IMR-90 (cell line): ENCODE measurements at regions not wholly inside any gene's neighbourhood (a gene's known extent, or its start where the extent isn't known, plus 50 kb on each side); places are given as distances from the start of the nearest gene placed in this dataset.

Experiments
- ATAC-seq: fragments of 200-7000 bp; cut with Tn5 transposase; 2 replicates; pipeline ENCODE4 v1.9.1; 2020; ENCODE audit warnings: low read depth, mild to moderate bottlenecking, moderate library complexity
- BruUV-seq: library from RNA; stranded (reverse); fragments of 400-500 nt; replicated peaks from 2 replicates; lab custom pipeline; 2021; lab: Mats Ljungman, UMichigan
- CTCF ChIA-PET: fragments of 300-600 bp; formaldehyde crosslinking; extraction: SDS; loops from one replicate; lab custom pipeline; 2021; ENCODE audit warnings: antibody characterized with exemption; lab: Yijun Ruan, JAX
- POLR2A ChIA-PET: fragments of 300-600 bp; sonication (Branson Sonifier 250); formaldehyde crosslinking; loops from one replicate; lab custom pipeline; 2022; ENCODE audit warnings: antibody characterized with exemption; ENCODE audit not compliant: unreplicated experiment; lab: Charles Lee
- DNase-seq: peaks from one replicate; pipeline ENCODE4 v3.0.0; 2013
- H2AFZ ChIP-seq: replicated peaks from 2 replicates; pipeline ENCODE3; 2013; ENCODE audit warnings: low read length, mild to moderate bottlenecking; ENCODE audit not compliant: poor library complexity
- H2AK5ac ChIP-seq: 2 replicates; pipeline ENCODE4 v1.6.1; 2013; ENCODE audit warnings: low read depth, low read length, inconsistent platforms
- H2AK9ac ChIP-seq: replicated peaks from 2 replicates; pipeline ENCODE3; 2013; ENCODE audit warnings: mild to moderate bottlenecking, low read depth, low read length, moderate library complexity; ENCODE audit not compliant: poor library complexity
- H2BK120ac ChIP-seq: 2 replicates; pipeline ENCODE4 v1.6.1; 2013; ENCODE audit warnings: low read depth, low read length, inconsistent platforms
- H2BK15ac ChIP-seq: 3 replicates; pipeline ENCODE4 v1.6.1; 2013; ENCODE audit warnings: low read depth, low read length, inconsistent platforms
- H2BK20ac ChIP-seq: 2 replicates; pipeline ENCODE4 v1.6.1; 2013; ENCODE audit warnings: low read depth, mild to moderate bottlenecking, inconsistent platforms, low read length, moderate library complexity
- H2BK5ac ChIP-seq: 2 replicates; pipeline ENCODE4 v1.6.1; 2013; ENCODE audit warnings: mild to moderate bottlenecking, low read depth, low read length, inconsistent platforms; ENCODE audit not compliant: poor library complexity, severe bottlenecking
- H3K14ac ChIP-seq: replicated peaks from 2 replicates; pipeline ENCODE4 v1.6.1; 2013; ENCODE audit warnings: low read depth, low read length, inconsistent platforms
- H3K18ac ChIP-seq: 2 replicates; pipeline ENCODE4 v1.6.1; 2013; ENCODE audit warnings: low read depth, low read length, control low read depth
- H3K23ac ChIP-seq: 2 replicates; pipeline ENCODE4 v1.6.1; 2013; ENCODE audit warnings: low read depth, low read length, inconsistent platforms
- H3K27ac ChIP-seq: 2 replicates; pipeline ENCODE4 v1.5.1; 2013; ENCODE audit warnings: mild to moderate bottlenecking, control low read depth, low read length; ENCODE audit not compliant: insufficient read depth
- H3K27me3 ChIP-seq: 2 replicates; pipeline ENCODE4 v1.6.1; 2013; ENCODE audit warnings: low read length; ENCODE audit not compliant: control insufficient read depth, insufficient read depth
- H3K36me3 ChIP-seq: 2 replicates; pipeline ENCODE4 v1.6.1; 2013; ENCODE audit warnings: low read length, mixed read lengths; ENCODE audit not compliant: control insufficient read depth, insufficient read depth
- H3K4ac ChIP-seq: 2 replicates; pipeline ENCODE4 v1.6.1; 2013; ENCODE audit warnings: low read depth, low read length, inconsistent platforms
- H3K4me1 ChIP-seq: 2 replicates; pipeline ENCODE4 v1.6.1; 2013; ENCODE audit warnings: low read length, mixed read lengths; ENCODE audit not compliant: control insufficient read depth, insufficient read depth
- H3K4me2 ChIP-seq: 2 replicates; pipeline ENCODE4 v1.6.1; 2013; ENCODE audit warnings: low read depth, mild to moderate bottlenecking, control low read depth, low read length, moderate library complexity
- H3K4me3 ChIP-seq: 2 replicates; pipeline ENCODE4 v1.5.1; 2013; ENCODE audit warnings: low read depth, mild to moderate bottlenecking, control low read depth, low read length, moderate library complexity; ENCODE audit not compliant: insufficient read depth
- H3K56ac ChIP-seq: 2 replicates; pipeline ENCODE4 v1.6.1; 2013; ENCODE audit warnings: low read length, inconsistent platforms; ENCODE audit not compliant: insufficient read depth; ENCODE audit errors: extremely low read depth
- H3K79me1 ChIP-seq, 2 experiments: 2 replicates each; pipeline ENCODE4 v1.6.1; 2013; ENCODE audit warnings: low read length in 2 of 2, inconsistent platforms in 1 of 2, low read depth in 1 of 2
- H3K9ac ChIP-seq: 2 replicates; pipeline ENCODE4 v1.6.1; 2013; ENCODE audit warnings: low read depth, low read length, control low read depth
- H3K9me1 ChIP-seq: 2 replicates; pipeline ENCODE4 v1.6.1; 2013; ENCODE audit warnings: low read length, inconsistent platforms; ENCODE audit not compliant: insufficient read depth
- H3K9me3 ChIP-seq: 2 replicates; pipeline ENCODE4 v1.6.1; 2013; ENCODE audit warnings: low read length; ENCODE audit not compliant: control insufficient read depth, insufficient read depth
- H4K20me1 ChIP-seq: 2 replicates; pipeline ENCODE4 v1.6.1; 2013; ENCODE audit warnings: low read length, inconsistent platforms; ENCODE audit not compliant: insufficient read depth
- H4K5ac ChIP-seq: 2 replicates; pipeline ENCODE4 v1.6.1; 2013; ENCODE audit warnings: mild to moderate bottlenecking, low read depth, low read length, control low read depth
- H4K8ac ChIP-seq, 2 experiments: 2 replicates each; pipeline ENCODE4 v1.6.1; 2013; ENCODE audit warnings: low read depth in 2 of 2, low read length in 2 of 2, control low read depth in 1 of 2, inconsistent platforms in 1 of 2
- H4K91ac ChIP-seq: 2 replicates; pipeline ENCODE4 v1.6.1; 2013; ENCODE audit warnings: low read depth, low read length, inconsistent platforms; ENCODE audit not compliant: insufficient read depth
- BHLHE40 ChIP-seq: fragments of 150-350 bp; IDR thresholded peaks from 2 replicates; pipeline ENCODE4 v1.6.1; 2016; ENCODE audit warnings: mild to moderate bottlenecking, low read depth, low read length
- CEBPB ChIP-seq: IDR thresholded peaks from 2 replicates; pipeline ENCODE4 v1.6.1; 2012; ENCODE audit warnings: low read depth, low read length, improper control_type of control experiment
- CHD1 ChIP-seq: IDR thresholded peaks from 2 replicates; pipeline ENCODE4 v1.6.1; 2012; ENCODE audit warnings: low read depth, low read length, improper control_type of control experiment
- MAZ ChIP-seq: IDR thresholded peaks from 2 replicates; pipeline ENCODE4 v1.6.1; 2012; ENCODE audit warnings: low read depth, mild to moderate bottlenecking, low read length, improper control_type of control experiment, moderate library complexity, borderline replicate concordance
- MXI1 ChIP-seq: IDR thresholded peaks from 2 replicates; pipeline ENCODE4 v1.6.1; 2012; ENCODE audit warnings: low read depth, mild to moderate bottlenecking, low read length, moderate library complexity, borderline replicate concordance
- NFE2L2 ChIP-seq: fragments of 150-350 bp; IDR thresholded peaks from 2 replicates; pipeline ENCODE4 v1.6.1; 2016; ENCODE audit warnings: low read depth, mild to moderate bottlenecking, low read length
- POLR2A ChIP-seq: IDR thresholded peaks from 2 replicates; pipeline ENCODE4 v1.6.1; 2012; ENCODE audit warnings: mild to moderate bottlenecking, low read depth, low read length
- RAD21 ChIP-seq: IDR thresholded peaks from 2 replicates; pipeline ENCODE4 v1.6.1; 2012; ENCODE audit warnings: low read length, improper control_type of control experiment
- RCOR1 ChIP-seq: IDR thresholded peaks from 2 replicates; pipeline ENCODE4 v1.6.1; 2012; ENCODE audit warnings: mild to moderate bottlenecking, low read length, improper control_type of control experiment; ENCODE audit not compliant: insufficient replicate concordance
- RFX5 ChIP-seq: IDR thresholded peaks from 2 replicates; pipeline ENCODE4 v1.8.0; 2012; ENCODE audit warnings: low read depth, mild to moderate bottlenecking, low read length, moderate library complexity
- WGBS, 2 experiments: methylation state at CpG; one replicate each; pipeline versions ENCODE4 v1.1.5 to v1.1.7; 2013; ENCODE audit warnings: missing lambda C conversion rate in 2 of 2; ENCODE audit not compliant: insufficient read length in 1 of 2; ENCODE audit errors: extremely low coverage in 2 of 2; 5-methylcytosine and 5-hydroxymethylcytosine counted together
- dilution Hi-C: fragments of 300-500 bp; cut with HindIII; formaldehyde crosslinking; loops from one replicate; pipeline ENCODE4 v1.14.3; 2018; ENCODE audit warnings: low sequenced_read_pairs; ENCODE audit not compliant: unreplicated experiment
- in situ Hi-C: fragments of 300-500 bp; cut with MboI; formaldehyde crosslinking; loops from 3 replicates; pipeline ENCODE4 v1.14.3; 2019; ENCODE audit warnings: low sequenced_read_pairs, inconsistent platforms, mixed read lengths
- intact Hi-C: fragments of 100-400 bp; cut with micrococcal nuclease; formaldehyde crosslinking; loops from 2 replicates; pipeline ENCODE4 v1.10.0; 2022
- TF ChIP-seq, protein P1 (sequence below): fragments of 150-350 bp; IDR thresholded peaks from 2 replicates; pipeline ENCODE4 v1.6.1; 2017; ENCODE audit warnings: mild to moderate bottlenecking, antibody characterized with exemption, low read length, low read depth
- TF ChIP-seq, protein P2 (sequence below): fragments of 150-350 bp; IDR thresholded peaks from 2 replicates; pipeline ENCODE4 v1.6.1; 2016; ENCODE audit warnings: low read depth, mild to moderate bottlenecking, low read length, moderate library complexity, borderline replicate concordance
- TF ChIP-seq, protein P3 (sequence below): conservative IDR thresholded peaks from 2 replicates; pipeline ENCODE4 v1.5.1; 2012; ENCODE audit warnings: mild to moderate bottlenecking, low read depth, low read length, improper control_type of control experiment

DNA sequence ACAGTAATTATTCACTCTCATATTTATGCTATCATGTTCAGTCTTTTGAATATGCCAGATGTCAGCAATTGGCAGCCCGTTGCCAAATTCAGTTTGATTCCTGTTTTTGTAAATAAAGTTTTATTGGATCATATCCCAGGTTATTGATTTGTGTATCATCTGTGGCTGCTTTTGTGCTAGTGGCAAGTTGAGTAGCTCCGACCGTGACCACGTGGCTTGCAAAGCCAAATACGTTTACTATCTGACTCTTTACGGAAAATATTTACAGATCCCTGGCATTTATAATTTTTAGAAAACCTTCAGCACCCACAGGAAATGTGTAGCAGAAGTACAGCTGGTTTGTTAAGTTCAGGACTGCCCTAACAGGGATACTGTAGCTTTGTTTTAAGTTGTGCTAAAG lies 67.4 kb downstream of the VCX2 start:
- no peaks in the 10 kb centered on the region for H3K9me1 ChIP-seq
- no peak overlapping the region for H2BK15ac ChIP-seq
- ChIA-PET POLR2A (no interaction called here), CTCF (no interaction called here)
- H3K79me1 ChIP-seq = no peaks in the 10 kb centered on the region
- H2AK9ac ChIP-seq = no peak overlapping the region
- no peak overlapping the region for H2BK20ac ChIP-seq
- no peak overlapping the region for H4K8ac ChIP-seq
- TF ChIP-seq, protein P1, sequence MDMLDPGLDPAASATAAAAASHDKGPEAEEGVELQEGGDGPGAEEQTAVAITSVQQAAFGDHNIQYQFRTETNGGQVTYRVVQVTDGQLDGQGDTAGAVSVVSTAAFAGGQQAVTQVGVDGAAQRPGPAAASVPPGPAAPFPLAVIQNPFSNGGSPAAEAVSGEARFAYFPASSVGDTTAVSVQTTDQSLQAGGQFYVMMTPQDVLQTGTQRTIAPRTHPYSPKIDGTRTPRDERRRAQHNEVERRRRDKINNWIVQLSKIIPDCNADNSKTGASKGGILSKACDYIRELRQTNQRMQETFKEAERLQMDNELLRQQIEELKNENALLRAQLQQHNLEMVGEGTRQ = no peak
- TF ChIP-seq RCOR1 (no peak), CHD1 (no peak), NFE2L2 (no peak), RFX5 (no peak), MXI1 (no peak), RAD21 (no peak), POLR2A (no peak), CEBPB (no peak), BHLHE40 (no peak), MAZ (no peak)
- TF ChIP-seq, protein P2, sequence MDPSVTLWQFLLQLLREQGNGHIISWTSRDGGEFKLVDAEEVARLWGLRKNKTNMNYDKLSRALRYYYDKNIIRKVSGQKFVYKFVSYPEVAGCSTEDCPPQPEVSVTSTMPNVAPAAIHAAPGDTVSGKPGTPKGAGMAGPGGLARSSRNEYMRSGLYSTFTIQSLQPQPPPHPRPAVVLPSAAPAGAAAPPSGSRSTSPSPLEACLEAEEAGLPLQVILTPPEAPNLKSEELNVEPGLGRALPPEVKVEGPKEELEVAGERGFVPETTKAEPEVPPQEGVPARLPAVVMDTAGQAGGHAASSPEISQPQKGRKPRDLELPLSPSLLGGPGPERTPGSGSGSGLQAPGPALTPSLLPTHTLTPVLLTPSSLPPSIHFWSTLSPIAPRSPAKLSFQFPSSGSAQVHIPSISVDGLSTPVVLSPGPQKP = no peak
- TF ChIP-seq, protein P3, sequence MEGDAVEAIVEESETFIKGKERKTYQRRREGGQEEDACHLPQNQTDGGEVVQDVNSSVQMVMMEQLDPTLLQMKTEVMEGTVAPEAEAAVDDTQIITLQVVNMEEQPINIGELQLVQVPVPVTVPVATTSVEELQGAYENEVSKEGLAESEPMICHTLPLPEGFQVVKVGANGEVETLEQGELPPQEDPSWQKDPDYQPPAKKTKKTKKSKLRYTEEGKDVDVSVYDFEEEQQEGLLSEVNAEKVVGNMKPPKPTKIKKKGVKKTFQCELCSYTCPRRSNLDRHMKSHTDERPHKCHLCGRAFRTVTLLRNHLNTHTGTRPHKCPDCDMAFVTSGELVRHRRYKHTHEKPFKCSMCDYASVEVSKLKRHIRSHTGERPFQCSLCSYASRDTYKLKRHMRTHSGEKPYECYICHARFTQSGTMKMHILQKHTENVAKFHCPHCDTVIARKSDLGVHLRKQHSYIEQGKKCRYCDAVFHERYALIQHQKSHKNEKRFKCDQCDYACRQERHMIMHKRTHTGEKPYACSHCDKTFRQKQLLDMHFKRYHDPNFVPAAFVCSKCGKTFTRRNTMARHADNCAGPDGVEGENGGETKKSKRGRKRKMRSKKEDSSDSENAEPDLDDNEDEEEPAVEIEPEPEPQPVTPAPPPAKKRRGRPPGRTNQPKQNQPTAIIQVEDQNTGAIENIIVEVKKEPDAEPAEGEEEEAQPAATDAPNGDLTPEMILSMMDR = no peak
- H2AFZ ChIP-seq = no peak overlapping the region
- H3K27me3 ChIP-seq = no peaks in the 10 kb centered on the region
- no TSS peak for BruUV-seq
- intact Hi-C loops = no loop called here
- no peak overlapping the region for H3K4ac ChIP-seq
- H2BK5ac ChIP-seq = no peak overlapping the region
- no peak overlapping the region for H4K5ac ChIP-seq
- in situ Hi-C loops = no loop called here
- no CpG with 5 or more reads among the region's 6 CpGs for WGBS, 2 experiments
- H3K14ac ChIP-seq = no peak overlapping the region
- H3K4me2 ChIP-seq = no peak overlapping the region
- H3K9me3 ChIP-seq = peaks cover 2% of the 10 kb centered on the region; the same call in 1 of the 2 replicates
- no peaks in the 10 kb centered on the region for H3K36me3 ChIP-seq
- no peak overlapping the region for H3K18ac ChIP-seq
- H3K4me3 ChIP-seq = no peak overlapping the region
- dilution Hi-C loops = no loop called here
- no peaks in the 10 kb centered on the region for H4K20me1 ChIP-seq
- no peak overlapping the region for H4K91ac ChIP-seq
- H3K27ac ChIP-seq = no peak overlapping the region
- ATAC-seq (no peak), DNase-seq (no peak)
- no peak overlapping the region for H3K23ac ChIP-seq
- H3K9ac ChIP-seq = no peak overlapping the region
- no peak overlapping the region for H2AK5ac ChIP-seq
- no peak overlapping the region for H2BK120ac ChIP-seq
- H3K4me1 ChIP-seq = no peaks in the 10 kb centered on the region
- H3K56ac ChIP-seq = no peak overlapping the region
